Fibroblast of lung (primary cell): ENCODE measurements at regions not wholly inside any gene's neighbourhood (a gene's known extent, or its start where the extent isn't known, plus 50 kb on each side); places are given as distances from the start of the nearest gene placed in this dataset.

Experiments used
- DNase-seq, 2 donors: peaks; one replicate each; pipeline versions ENCODE4 v3.0.0 to v3.0.0-alpha.2; 2010; ENCODE audit warnings: low read depth in 2 of 2
- H2AFZ ChIP-seq: 2 replicates; pipeline ENCODE4 v1.5.1; 2012; ENCODE audit warnings: low read length, control low read depth, inconsistent platforms
- H3K27ac ChIP-seq: 2 replicates; pipeline ENCODE4 v1.5.1; 2011; ENCODE audit warnings: low read length, control low read depth; ENCODE audit not compliant: insufficient read depth
- H3K27me3 ChIP-seq: 2 replicates; pipeline ENCODE4 v1.5.1; 2011; ENCODE audit warnings: mild to moderate bottlenecking, low read length; ENCODE audit not compliant: control insufficient read depth, insufficient read depth
- H3K36me3 ChIP-seq: 2 replicates; pipeline ENCODE4 v1.5.1; 2011; ENCODE audit warnings: low read length; ENCODE audit not compliant: control insufficient read depth, insufficient read depth
- H3K4me1 ChIP-seq: 2 replicates; pipeline ENCODE4 v1.5.1; 2011; ENCODE audit warnings: low read length; ENCODE audit not compliant: control insufficient read depth, insufficient read depth; ENCODE audit errors: extremely low read depth
- H3K4me2 ChIP-seq: 2 replicates; pipeline ENCODE4 v1.5.1; 2011; ENCODE audit warnings: low read length, control low read depth; ENCODE audit not compliant: insufficient read depth; ENCODE audit errors: extremely low read depth
- H3K4me3 ChIP-seq, 4 experiments: fragments of 200-600 bp in 1 of 4; sonication (generic) in 1 of 4; replicated peaks in 1 of 4; 2 replicates each; pipeline ENCODE4 v1.5.1; 2011 to 2016; ENCODE audit warnings: low read length in 4 of 4, low read depth in 3 of 4, mild to moderate bottlenecking in 3 of 4, control low read depth in 2 of 4, inconsistent platforms in 1 of 4, mixed read lengths in 1 of 4; ENCODE audit not compliant: insufficient read depth in 1 of 4; ENCODE audit errors: control extremely low read depth in 1 of 4
- H3K79me2 ChIP-seq: 2 replicates; pipeline ENCODE4 v1.5.1; 2012; ENCODE audit warnings: mild to moderate bottlenecking, low read length, inconsistent platforms; ENCODE audit not compliant: control insufficient read depth, insufficient read depth
- H3K9ac ChIP-seq: 2 replicates; pipeline ENCODE4 v1.5.1; 2011; ENCODE audit warnings: mild to moderate bottlenecking, low read length, control low read depth; ENCODE audit not compliant: insufficient read depth
- H3K9me3 ChIP-seq: 2 replicates; pipeline ENCODE4 v1.5.1; 2012; ENCODE audit warnings: low read depth, low read length; ENCODE audit not compliant: control insufficient read depth, insufficient read depth
- H4K20me1 ChIP-seq: 2 replicates; pipeline ENCODE4 v1.5.1; 2011; ENCODE audit warnings: low read length; ENCODE audit not compliant: control insufficient read depth, insufficient read depth; ENCODE audit errors: extremely low read depth
- EZH2 ChIP-seq: IDR thresholded peaks from 2 replicates; pipeline ENCODE4 v1.5.1; 2012; ENCODE audit warnings: low read length, control low read depth, mild to moderate bottlenecking; ENCODE audit errors: missing control alignments
- TF ChIP-seq, protein P1 (sequence below), 2 donors: IDR thresholded peaks in 1 of 2; conservative IDR thresholded peaks in 1 of 2; 1 replicate in 1 of 2; 2 replicates in 1 of 2; pipeline ENCODE4 v1.5.1; 2011 to 2012; ENCODE audit warnings: low read length in 2 of 2, control low read depth in 1 of 2, inconsistent platforms in 1 of 2, low read depth in 1 of 2, mild to moderate bottlenecking in 1 of 2

DNA sequence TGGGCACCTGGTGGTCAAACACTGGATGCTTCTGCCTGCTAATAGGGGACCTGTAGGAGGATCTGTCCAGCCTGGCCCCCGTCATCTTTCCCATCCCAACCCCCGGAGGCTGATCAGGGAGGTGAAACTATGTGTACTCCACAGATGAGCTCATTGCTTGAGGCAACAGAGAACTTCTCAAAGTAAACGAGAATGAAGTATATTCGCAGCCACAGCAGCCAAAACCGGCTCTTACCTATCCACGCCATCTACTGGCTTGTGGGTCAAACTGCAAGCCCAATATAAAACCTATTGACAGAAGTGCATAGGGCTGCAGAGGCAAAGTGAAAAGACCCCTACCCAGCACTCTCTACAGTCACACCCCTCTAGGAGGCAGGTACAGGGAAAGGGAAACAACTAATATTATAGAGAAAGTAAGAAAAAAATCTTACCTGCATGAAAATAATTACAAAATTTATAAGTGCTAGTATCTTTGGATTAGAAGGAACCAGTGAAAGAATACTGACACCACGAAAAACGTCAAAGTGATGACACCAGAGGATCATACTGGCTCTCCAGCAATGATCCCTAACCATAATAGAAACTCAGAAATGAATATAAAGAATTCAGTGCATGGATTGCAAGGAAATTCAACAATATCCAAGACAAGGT, 973.5 kb downstream of the ANKRD7 start:
- Histone ChIP-seq H3K27ac (no peak overlapping the region), H3K4me2 (no peak overlapping the region), H3K4me3 (no peak overlapping the region), H3K36me3 (no peaks in the 10 kb centered on the region), H3K79me2 (no peaks in the 10 kb centered on the region), H4K20me1 (no peaks in the 10 kb centered on the region), H3K4me1 (no peaks in the 10 kb centered on the region), H2AFZ (no peak overlapping the region), H3K9ac (no peak overlapping the region), H3K27me3 (no peaks in the 10 kb centered on the region), H3K9me3 (no peaks in the 10 kb centered on the region)
- DNase-seq: peak; percentile 48 to 70
- no peak for TF ChIP-seq EZH2
- TF ChIP-seq, protein P1, sequence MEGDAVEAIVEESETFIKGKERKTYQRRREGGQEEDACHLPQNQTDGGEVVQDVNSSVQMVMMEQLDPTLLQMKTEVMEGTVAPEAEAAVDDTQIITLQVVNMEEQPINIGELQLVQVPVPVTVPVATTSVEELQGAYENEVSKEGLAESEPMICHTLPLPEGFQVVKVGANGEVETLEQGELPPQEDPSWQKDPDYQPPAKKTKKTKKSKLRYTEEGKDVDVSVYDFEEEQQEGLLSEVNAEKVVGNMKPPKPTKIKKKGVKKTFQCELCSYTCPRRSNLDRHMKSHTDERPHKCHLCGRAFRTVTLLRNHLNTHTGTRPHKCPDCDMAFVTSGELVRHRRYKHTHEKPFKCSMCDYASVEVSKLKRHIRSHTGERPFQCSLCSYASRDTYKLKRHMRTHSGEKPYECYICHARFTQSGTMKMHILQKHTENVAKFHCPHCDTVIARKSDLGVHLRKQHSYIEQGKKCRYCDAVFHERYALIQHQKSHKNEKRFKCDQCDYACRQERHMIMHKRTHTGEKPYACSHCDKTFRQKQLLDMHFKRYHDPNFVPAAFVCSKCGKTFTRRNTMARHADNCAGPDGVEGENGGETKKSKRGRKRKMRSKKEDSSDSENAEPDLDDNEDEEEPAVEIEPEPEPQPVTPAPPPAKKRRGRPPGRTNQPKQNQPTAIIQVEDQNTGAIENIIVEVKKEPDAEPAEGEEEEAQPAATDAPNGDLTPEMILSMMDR (conservative IDR thresholded peaks at IDR 0.05 in 1 of 2, IDR thresholded peaks at IDR 0.05 in 1 of 2; ENCODE audit: low read depth in 1 of 2, low read length in 2 of 2): peak; percentile 39 to 90

DNA sequence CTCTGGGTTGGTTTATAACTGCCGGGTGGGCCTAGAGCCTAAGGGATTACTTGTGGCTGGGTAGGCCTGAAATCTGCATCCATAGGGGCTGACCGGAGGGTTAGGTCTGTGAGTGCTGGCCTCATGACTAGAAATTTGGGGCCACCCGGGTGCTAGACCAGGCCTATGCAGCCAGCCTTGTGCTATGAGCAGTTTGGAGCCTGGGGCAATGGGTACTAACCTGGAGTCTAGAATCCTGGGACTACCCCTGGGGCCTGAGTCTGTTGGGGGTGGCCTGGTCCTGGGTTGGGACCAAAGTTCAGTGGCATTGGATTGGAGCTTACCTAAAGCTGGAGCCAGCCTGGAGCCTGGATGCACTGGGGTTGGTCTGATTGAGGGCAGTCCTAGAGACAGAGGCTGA, 995.2 kb downstream of the ANKRD7 start:
- Histone ChIP-seq H3K79me2 (no peaks in the 10 kb centered on the region), H3K4me2 (no peak overlapping the region), H3K4me3 (no peak overlapping the region)

DNA sequence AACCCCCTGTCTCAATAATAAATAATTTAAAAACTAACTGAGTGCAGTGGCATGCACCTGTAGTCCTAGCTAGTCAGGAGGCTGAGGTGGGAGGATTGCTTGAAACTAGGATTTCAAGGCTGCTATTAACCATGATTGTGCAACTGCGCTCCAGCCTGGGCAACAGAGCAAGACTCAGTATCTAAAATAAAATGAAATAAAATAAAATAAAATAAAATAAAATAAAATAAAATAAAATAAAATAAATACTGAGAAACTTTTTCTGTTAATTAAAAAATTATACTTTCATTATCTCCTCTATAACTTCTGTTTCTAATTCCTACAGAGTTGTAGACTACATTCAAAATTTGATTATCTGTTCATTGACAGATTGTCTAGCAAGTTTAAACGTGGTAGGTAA, 999.4 kb downstream of the ANKRD7 start:
- H3K9ac ChIP-seq: no peak overlapping the region
- no peaks in the 10 kb centered on the region for H3K36me3 ChIP-seq
- H3K9me3 ChIP-seq: no peaks in the 10 kb centered on the region
- no peak for DNase-seq
- H3K4me2 ChIP-seq: no peak overlapping the region
- no peaks in the 10 kb centered on the region for H3K27me3 ChIP-seq
- no peaks in the 10 kb centered on the region for H3K79me2 ChIP-seq
- TF ChIP-seq, protein P1 (conservative IDR thresholded peaks at IDR 0.05 in 1 of 2, IDR thresholded peaks at IDR 0.05 in 1 of 2; ENCODE audit: low read depth in 1 of 2, low read length in 2 of 2): no peak
- TF ChIP-seq EZH2: no peak
- no peaks in the 10 kb centered on the region for H3K4me1 ChIP-seq
- H4K20me1 ChIP-seq: no peaks in the 10 kb centered on the region
- no peak overlapping the region for H3K27ac ChIP-seq
- no peak overlapping the region for H3K4me3 ChIP-seq
- H2AFZ ChIP-seq: no peak overlapping the region

More for the DNA sequence above, 995.2 kb downstream of the ANKRD7 start:
- Histone ChIP-seq H3K27me3 (no peaks in the 10 kb centered on the region), H3K9ac (no peak overlapping the region), H4K20me1 (no peaks in the 10 kb centered on the region), H3K4me1 (no peaks in the 10 kb centered on the region), H2AFZ (no peak overlapping the region), H3K36me3 (no peaks in the 10 kb centered on the region), H3K27ac (no peak overlapping the region), H3K9me3 (no peaks in the 10 kb centered on the region)
- TF ChIP-seq, protein P1 (conservative IDR thresholded peaks at IDR 0.05 in 1 of 2, IDR thresholded peaks at IDR 0.05 in 1 of 2; ENCODE audit: low read depth in 1 of 2, low read length in 2 of 2): no peak
- no peak for DNase-seq
